ENCODE measurements at regions not wholly inside any gene's neighbourhood (a gene's known extent, or its start where the extent isn't known, plus 50 kb on each side); places are given as distances from the start of the nearest gene placed in this dataset.

DNA sequence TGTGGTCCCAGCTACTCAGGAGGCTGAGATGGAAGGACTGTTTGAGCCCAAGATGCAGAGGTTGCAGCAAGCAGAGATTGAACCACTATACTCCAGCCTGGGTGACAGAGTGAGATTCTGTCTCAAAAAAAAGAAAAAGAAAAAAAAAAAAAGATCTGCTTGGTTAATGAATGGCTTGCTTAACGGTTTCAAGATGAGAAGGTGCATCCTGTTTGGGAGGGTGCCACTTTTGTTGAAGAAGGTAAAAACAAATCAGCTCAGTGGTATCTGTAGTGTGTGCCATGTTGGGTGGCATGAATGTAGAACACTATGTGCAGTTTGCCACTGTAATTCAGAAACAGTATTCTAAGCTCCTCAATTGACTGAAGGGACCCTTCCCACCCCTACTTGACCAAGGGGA lies 94.9 kb upstream of the ETV3 start:
- TF ChIP-seq, protein P1, sequence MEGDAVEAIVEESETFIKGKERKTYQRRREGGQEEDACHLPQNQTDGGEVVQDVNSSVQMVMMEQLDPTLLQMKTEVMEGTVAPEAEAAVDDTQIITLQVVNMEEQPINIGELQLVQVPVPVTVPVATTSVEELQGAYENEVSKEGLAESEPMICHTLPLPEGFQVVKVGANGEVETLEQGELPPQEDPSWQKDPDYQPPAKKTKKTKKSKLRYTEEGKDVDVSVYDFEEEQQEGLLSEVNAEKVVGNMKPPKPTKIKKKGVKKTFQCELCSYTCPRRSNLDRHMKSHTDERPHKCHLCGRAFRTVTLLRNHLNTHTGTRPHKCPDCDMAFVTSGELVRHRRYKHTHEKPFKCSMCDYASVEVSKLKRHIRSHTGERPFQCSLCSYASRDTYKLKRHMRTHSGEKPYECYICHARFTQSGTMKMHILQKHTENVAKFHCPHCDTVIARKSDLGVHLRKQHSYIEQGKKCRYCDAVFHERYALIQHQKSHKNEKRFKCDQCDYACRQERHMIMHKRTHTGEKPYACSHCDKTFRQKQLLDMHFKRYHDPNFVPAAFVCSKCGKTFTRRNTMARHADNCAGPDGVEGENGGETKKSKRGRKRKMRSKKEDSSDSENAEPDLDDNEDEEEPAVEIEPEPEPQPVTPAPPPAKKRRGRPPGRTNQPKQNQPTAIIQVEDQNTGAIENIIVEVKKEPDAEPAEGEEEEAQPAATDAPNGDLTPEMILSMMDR (IDR thresholded peaks at IDR 0.05; ENCODE audit: low read depth, low read length, missing control alignments), result no peak
- DNase-seq (ENCODE audit: extremely low read depth, low read depth), result no peak
- no peak overlapping the region for H3K4me3 ChIP-seq (replicated peaks; ENCODE audit: low read depth, low read length)

DNA sequence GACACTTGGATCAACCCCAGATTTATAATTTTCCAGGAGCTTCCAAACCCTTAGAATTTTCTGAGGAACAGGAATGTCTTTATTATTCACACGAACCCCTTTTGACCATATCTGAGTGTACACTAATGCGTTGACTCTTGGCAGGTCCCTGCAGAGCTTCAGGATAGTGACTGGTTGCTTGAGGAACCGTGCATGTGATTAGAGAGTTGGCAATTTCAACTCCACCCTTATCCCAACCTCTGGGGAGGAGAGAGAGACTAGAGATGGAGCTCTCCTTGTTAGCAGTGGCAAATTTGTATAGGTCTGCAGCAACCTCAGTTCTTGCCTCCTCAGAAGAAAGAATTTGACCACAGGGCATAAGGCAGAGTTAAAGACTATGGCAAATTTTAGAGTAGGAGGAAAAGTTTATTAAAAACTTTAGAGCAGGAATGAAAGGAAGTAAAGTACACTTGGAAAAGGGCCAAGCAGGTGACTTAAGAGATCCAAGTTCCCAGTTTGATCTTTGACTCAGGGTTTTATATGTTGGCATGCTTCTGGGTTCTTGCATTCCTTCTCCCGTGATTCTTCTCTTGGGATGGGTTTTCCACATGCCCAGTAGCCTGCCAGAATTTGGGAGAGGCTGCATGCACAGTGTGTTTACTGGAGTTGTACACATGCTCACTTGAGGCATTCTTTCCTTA lies 93.8 kb upstream of the ETV3 start:
- DNase-seq (ENCODE audit: extremely low read depth, low read depth), result no peak
- H3K4me3 ChIP-seq (replicated peaks; ENCODE audit: low read depth, low read length), result no peak overlapping the region
- TF ChIP-seq, protein P1 (IDR thresholded peaks at IDR 0.05; ENCODE audit: low read depth, low read length, missing control alignments), result no peak

DNA sequence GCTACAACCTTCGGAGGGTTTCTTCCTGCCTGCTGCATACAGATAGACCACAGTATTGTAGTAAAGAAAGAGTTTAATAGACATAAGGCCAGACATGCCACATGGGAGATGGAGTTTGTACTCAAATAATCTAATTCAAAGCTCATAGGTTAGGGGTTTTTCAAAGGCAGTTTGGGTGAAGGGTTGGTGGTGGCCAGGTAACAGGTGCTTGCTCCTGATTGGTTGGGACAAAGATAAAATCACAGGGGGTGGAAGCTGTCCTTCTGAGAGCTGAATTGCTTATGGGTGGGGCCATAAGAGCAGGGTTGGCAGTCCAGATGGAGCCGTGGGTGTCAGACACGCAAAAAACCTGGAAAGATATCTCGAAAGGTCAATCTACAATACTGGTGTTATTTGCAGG lies 92.3 kb upstream of the ETV3 start:
- DNase-seq (ENCODE audit: extremely low read depth, low read depth), result no peak
- H3K4me3 ChIP-seq (replicated peaks; ENCODE audit: low read depth, low read length), result no peak overlapping the region
- TF ChIP-seq, protein P1 (IDR thresholded peaks at IDR 0.05; ENCODE audit: low read depth, low read length, missing control alignments), result no peak

DNA sequence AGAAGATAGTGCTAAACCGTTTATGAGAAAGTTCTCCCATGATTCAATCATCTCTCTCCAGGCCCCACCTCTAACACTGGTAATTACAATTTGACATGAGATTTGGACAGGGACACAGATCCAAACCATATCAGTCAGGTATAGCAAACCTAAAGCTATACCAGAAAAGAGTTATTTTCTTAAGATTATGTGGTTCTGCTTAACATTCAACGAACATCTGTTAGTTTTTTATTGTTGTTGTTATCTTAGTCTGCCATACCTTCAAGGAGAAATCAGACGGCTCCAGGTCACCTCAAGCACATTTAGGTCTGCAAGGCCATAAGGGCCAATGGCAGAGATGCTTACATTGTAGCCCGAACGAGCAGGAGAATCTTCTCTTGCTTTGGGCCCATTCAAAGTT lies 89.5 kb upstream of the ETV3 start:
- no peak overlapping the region for H3K4me3 ChIP-seq (replicated peaks; ENCODE audit: low read depth, low read length)
- TF ChIP-seq, protein P1 (IDR thresholded peaks at IDR 0.05; ENCODE audit: low read depth, low read length, missing control alignments), result no peak
- no peak for DNase-seq (ENCODE audit: extremely low read depth, low read depth)

DNA sequence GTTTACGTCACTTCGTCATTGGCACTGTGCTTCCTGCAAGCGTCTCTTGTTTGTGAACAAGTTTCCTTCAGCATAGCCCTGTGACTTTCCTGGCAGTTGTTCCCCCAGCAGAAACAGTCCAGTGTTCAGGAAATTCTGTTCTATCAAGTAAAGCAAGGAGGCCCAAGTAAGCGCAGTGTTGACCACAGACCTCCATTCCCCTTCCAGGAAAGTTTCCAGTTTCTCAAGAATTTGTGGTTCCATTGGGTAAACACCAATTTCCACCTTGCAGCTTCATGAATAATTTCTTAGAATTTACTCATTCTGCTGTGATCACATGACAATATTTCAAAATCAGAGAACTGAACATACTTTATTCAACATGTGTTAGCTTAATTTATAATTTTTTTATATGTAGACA lies 88.5 kb upstream of the ETV3 start:
- no peak overlapping the region for H3K4me3 ChIP-seq (replicated peaks; ENCODE audit: low read depth, low read length)
- TF ChIP-seq, protein P1 (IDR thresholded peaks at IDR 0.05; ENCODE audit: low read depth, low read length, missing control alignments), result no peak
- DNase-seq (ENCODE audit: extremely low read depth, low read depth), result no peak

DNA sequence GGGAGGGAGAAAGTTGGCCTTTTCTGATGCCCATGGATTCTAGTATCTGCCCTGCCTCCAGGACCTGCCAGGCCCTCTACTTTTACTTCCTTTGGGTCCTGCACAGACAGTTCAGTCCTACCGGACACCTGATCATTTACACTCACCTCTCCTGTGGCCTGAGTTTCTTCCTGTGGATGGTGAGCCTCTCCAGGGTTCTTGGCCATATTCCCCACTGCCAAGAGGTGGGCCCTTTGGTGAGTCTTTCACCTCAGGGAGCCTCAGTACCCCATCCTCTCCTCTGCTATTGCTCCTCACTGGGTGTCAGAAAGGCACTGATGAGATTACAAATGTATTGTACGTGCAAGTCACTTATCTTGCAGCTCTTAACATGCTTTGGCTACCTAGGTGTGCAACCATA lies 81.4 kb upstream of the ETV3 start:
- no peak overlapping the region for H3K4me3 ChIP-seq (replicated peaks; ENCODE audit: low read depth, low read length)
- TF ChIP-seq, protein P1 (IDR thresholded peaks at IDR 0.05; ENCODE audit: low read depth, low read length, missing control alignments), result no peak
- no peak for DNase-seq (ENCODE audit: extremely low read depth, low read depth)

DNA sequence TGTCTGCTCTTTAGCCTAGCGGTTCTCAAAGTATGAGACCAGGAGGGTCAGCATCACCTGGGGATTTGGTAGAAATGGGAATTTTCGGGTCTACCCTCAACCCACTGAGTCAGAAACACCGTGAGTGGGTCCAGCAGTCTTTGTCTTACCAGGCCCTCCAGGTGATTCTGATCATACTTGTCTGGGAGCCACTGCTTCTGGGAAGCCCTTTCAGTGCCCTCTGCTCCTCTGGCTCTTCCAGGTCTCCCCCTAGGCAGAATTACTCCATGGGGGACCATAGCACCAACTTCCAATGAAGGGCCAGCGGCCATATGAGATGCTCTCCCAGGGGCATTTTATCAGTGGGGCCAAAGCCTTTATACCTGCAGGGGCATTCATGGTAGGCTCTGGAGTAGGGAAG lies 81.0 kb upstream of the ETV3 start:
- no peak for DNase-seq (ENCODE audit: extremely low read depth, low read depth)
- H3K4me3 ChIP-seq (replicated peaks; ENCODE audit: low read depth, low read length), result no peak overlapping the region
- TF ChIP-seq, protein P1 (IDR thresholded peaks at IDR 0.05; ENCODE audit: low read depth, low read length, missing control alignments), result no peak
